ENCODE measurements at regions not wholly inside any gene's neighbourhood (a gene's known extent, or its start where the extent isn't known, plus 50 kb on each side); places are given as distances from the start of the nearest gene placed in this dataset.

DNA sequence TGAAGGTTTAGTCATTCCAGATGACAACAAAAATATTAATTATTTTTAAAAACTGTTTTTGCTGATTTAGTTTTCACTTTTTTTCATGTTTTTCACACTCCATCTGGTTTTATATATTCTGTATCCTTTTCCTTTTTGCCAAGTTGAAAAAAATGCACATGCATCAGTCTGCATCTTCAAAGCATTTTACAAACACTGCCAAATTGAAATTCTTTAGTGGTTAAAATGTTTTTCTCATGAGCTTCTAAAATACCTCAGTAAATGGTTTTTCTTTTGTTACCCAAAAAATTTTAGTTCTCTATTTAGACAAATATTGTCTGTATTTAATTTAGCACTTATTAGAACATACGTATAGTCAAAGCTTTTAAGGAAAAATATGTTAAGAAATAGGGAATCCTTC, 386.9 kb upstream of the HSF2 start:
- TF ChIP-seq EP300 (IDR thresholded peaks at IDR 0.05; ENCODE audit: borderline replicate concordance in 1 of 2, control insufficient read depth in 1 of 2, low read depth in 2 of 2, low read length in 2 of 2) (no peak), EZH2 (IDR thresholded peaks at IDR 0.05; ENCODE audit: borderline replicate concordance, control insufficient read depth, low read depth, low read length) (no peak), CREM (IDR thresholded peaks at IDR 0.05; ENCODE audit: low read depth) (no peak), POLR2AphosphoS2 (IDR thresholded peaks at IDR 0.05; ENCODE audit: low read depth, low read length) (no peak), RFX5 (IDR thresholded peaks at IDR 0.05; ENCODE audit: low read depth, low read length) (no peak), CTCF (IDR thresholded peaks at IDR 0.05 in 2 of 3, conservative IDR thresholded peaks at IDR 0.05 in 1 of 3; ENCODE audit: control insufficient read depth in 2 of 3, extremely low read depth in 1 of 3, insufficient read depth in 1 of 3, low read depth in 3 of 3, low read length in 3 of 3) (no peak), TAF1 (IDR thresholded peaks at IDR 0.05; ENCODE audit: borderline replicate concordance, low read depth, low read length) (no peak), MAX (IDR thresholded peaks at IDR 0.05; ENCODE audit: low read depth, low read length) (no peak), HDAC6 (IDR thresholded peaks at IDR 0.05; ENCODE audit: unreplicated experiment) (no peak), CEBPB (IDR thresholded peaks at IDR 0.05; ENCODE audit: borderline replicate concordance in 1 of 2, low read depth in 2 of 2, low read length in 2 of 2) (no peak), POLR2AphosphoS5 (IDR thresholded peaks at IDR 0.05; ENCODE audit: low read length) (no peak), SIX5 (IDR thresholded peaks at IDR 0.05; ENCODE audit: low read depth, low read length, severe bottlenecking) (no peak), STAT1 (conservative IDR thresholded peaks at IDR 0.05) (no peak)
- TF ChIP-seq, protein P1, sequence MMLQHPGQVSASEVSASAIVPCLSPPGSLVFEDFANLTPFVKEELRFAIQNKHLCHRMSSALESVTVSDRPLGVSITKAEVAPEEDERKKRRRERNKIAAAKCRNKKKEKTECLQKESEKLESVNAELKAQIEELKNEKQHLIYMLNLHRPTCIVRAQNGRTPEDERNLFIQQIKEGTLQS (IDR thresholded peaks at IDR 0.05; ENCODE audit: borderline replicate concordance, extremely low read depth, low read depth, low read length), result no peak

Data from GM12878 (cell line).